ENCODE measurements at regions not wholly inside any gene's neighbourhood (a gene's known extent, or its start where the extent isn't known, plus 50 kb on each side); places are given as distances from the start of the nearest gene placed in this dataset.

GRCh38 chr14:75371297-75371696 lies 56.5 kb upstream of the JDP2 start:
- ChIA-PET CTCF (no interaction called here), POLR2A (ENCODE audit: unreplicated experiment) (no interaction called here)
- H3K4me2 ChIP-seq, result no peak overlapping the region
- peaks cover 16% of the 10 kb centered on the region; the same call in 1 of the 2 replicates for H3K27me3 ChIP-seq (ENCODE audit: insufficient read depth, low read depth)
- H3K79me2 ChIP-seq (ENCODE audit: low read depth), result no peaks in the 10 kb centered on the region
- no peak overlapping the region for H3K4me3 ChIP-seq
- no peaks in the 10 kb centered on the region for H3F3A ChIP-seq (ENCODE audit: insufficient read depth, low read depth)
- no peaks in the 10 kb centered on the region for H3K4me1 ChIP-seq (replicated peaks; ENCODE audit: insufficient read depth)
- no peak overlapping the region for H2AFZ ChIP-seq
- no peaks in the 10 kb centered on the region for H4K20me1 ChIP-seq (ENCODE audit: insufficient read depth)
- H3K9me2 ChIP-seq (ENCODE audit: insufficient read depth), result no peaks in the 10 kb centered on the region
- no peak for TF ChIP-seq CTCF (conservative IDR thresholded peaks at IDR 0.05)
- TF ChIP-seq EZH2 (IDR thresholded peaks at IDR 0.05; ENCODE audit: low read depth), result no peak
- no peak overlapping the region for H3K27ac ChIP-seq
- intact Hi-C loops (cut with micrococcal nuclease; ENCODE audit: unreplicated experiment), result no loop called here
- no TSS peak for BruUV-seq (replicated peaks)
- no peaks in the 10 kb centered on the region for H3K36me3 ChIP-seq (ENCODE audit: low read depth)
- DNase-seq, result no peak
- no peaks in the 10 kb centered on the region for H3K9me3 ChIP-seq (ENCODE audit: insufficient read depth, low read depth)

GRCh38 chr14:75372260-75372659 lies 55.6 kb upstream of the JDP2 start:
- no peaks in the 10 kb centered on the region for H4K20me1 ChIP-seq (ENCODE audit: insufficient read depth)
- no peaks in the 10 kb centered on the region for H3K79me2 ChIP-seq (ENCODE audit: low read depth)
- H3K36me3 ChIP-seq (ENCODE audit: low read depth), result no peaks in the 10 kb centered on the region
- TF ChIP-seq CTCF (conservative IDR thresholded peaks at IDR 0.05) (no peak), EZH2 (IDR thresholded peaks at IDR 0.05; ENCODE audit: low read depth) (no peak)
- H3K4me1 ChIP-seq (replicated peaks; ENCODE audit: insufficient read depth), result no peaks in the 10 kb centered on the region
- peaks cover 16% of the 10 kb centered on the region; the same call in 1 of the 2 replicates for H3K27me3 ChIP-seq (ENCODE audit: insufficient read depth, low read depth)
- no peak overlapping the region for H3K4me3 ChIP-seq
- DNase-seq, result no peak
- H3K9me2 ChIP-seq (ENCODE audit: insufficient read depth), result no peaks in the 10 kb centered on the region
- intact Hi-C loops (cut with micrococcal nuclease; ENCODE audit: unreplicated experiment), result no loop called here
- no TSS peak for BruUV-seq (replicated peaks)
- no peak overlapping the region for H2AFZ ChIP-seq
- POLR2A ChIA-PET (ENCODE audit: unreplicated experiment), result interaction anchor here (0.5 kb wide), 1 partner anchor 29 kb away, joined by 4 read pairs; no protein-coding TSS in a partner anchor
- H3K9me3 ChIP-seq (ENCODE audit: insufficient read depth, low read depth), result no peaks in the 10 kb centered on the region
- CTCF ChIA-PET, result no interaction called here
- no peak overlapping the region for H3K27ac ChIP-seq
- H3F3A ChIP-seq (ENCODE audit: insufficient read depth, low read depth), result no peaks in the 10 kb centered on the region
- no peak overlapping the region for H3K4me2 ChIP-seq

- POLR2A ChIA-PET (ENCODE audit: unreplicated experiment), result interaction anchor here (0.5 to 0.6 kb wide), 2 partner anchors 46 to 934 kb away, joined by 3 to 29 read pairs; no protein-coding TSS in a partner anchor
These were observed 54.7 kb upstream of the JDP2 start for GRCh38 chr14:75373133-75373532.

More at GRCh38 chr14:75373133-75373532, 54.7 kb upstream of the JDP2 start:
- H4K20me1 ChIP-seq (ENCODE audit: insufficient read depth), result no peaks in the 10 kb centered on the region
- H3F3A ChIP-seq (ENCODE audit: insufficient read depth, low read depth), result no peaks in the 10 kb centered on the region
- no peak overlapping the region for H2AFZ ChIP-seq
- intact Hi-C loops (cut with micrococcal nuclease; ENCODE audit: unreplicated experiment), result no loop called here
- H3K79me2 ChIP-seq (ENCODE audit: low read depth), result no peaks in the 10 kb centered on the region
- H3K27ac ChIP-seq, result no peak overlapping the region
- H3K36me3 ChIP-seq (ENCODE audit: low read depth), result no peaks in the 10 kb centered on the region
- H3K9me2 ChIP-seq (ENCODE audit: insufficient read depth), result no peaks in the 10 kb centered on the region
- CTCF ChIA-PET, result no interaction called here
- no peaks in the 10 kb centered on the region for H3K9me3 ChIP-seq (ENCODE audit: insufficient read depth, low read depth)
- no TSS peak for BruUV-seq (replicated peaks)
- no peak overlapping the region for H3K4me3 ChIP-seq
- no peak for DNase-seq
- no peak overlapping the region for H3K4me2 ChIP-seq
- no peaks in the 10 kb centered on the region for H3K4me1 ChIP-seq (replicated peaks; ENCODE audit: insufficient read depth)
- peaks cover 16% of the 10 kb centered on the region; the same call in 1 of the 2 replicates for H3K27me3 ChIP-seq (ENCODE audit: insufficient read depth, low read depth)
- TF ChIP-seq EZH2 (IDR thresholded peaks at IDR 0.05; ENCODE audit: low read depth), result no peak
- TF ChIP-seq CTCF (conservative IDR thresholded peaks at IDR 0.05), result no peak
